GM19438 (cell line): ENCODE measurements at regions not wholly inside any gene's neighbourhood (a gene's known extent, or its start where the extent isn't known, plus 50 kb on each side); places are given as distances from the start of the nearest gene placed in this dataset.

ENCODE experiments used
- ATAC-seq: cut with Tn5 transposase; IDR thresholded peaks from one replicate; pipeline ENCODE4 v1.9.1; 2021; ENCODE audit warnings: low read depth; ENCODE audit not compliant: unreplicated experiment

DNA sequence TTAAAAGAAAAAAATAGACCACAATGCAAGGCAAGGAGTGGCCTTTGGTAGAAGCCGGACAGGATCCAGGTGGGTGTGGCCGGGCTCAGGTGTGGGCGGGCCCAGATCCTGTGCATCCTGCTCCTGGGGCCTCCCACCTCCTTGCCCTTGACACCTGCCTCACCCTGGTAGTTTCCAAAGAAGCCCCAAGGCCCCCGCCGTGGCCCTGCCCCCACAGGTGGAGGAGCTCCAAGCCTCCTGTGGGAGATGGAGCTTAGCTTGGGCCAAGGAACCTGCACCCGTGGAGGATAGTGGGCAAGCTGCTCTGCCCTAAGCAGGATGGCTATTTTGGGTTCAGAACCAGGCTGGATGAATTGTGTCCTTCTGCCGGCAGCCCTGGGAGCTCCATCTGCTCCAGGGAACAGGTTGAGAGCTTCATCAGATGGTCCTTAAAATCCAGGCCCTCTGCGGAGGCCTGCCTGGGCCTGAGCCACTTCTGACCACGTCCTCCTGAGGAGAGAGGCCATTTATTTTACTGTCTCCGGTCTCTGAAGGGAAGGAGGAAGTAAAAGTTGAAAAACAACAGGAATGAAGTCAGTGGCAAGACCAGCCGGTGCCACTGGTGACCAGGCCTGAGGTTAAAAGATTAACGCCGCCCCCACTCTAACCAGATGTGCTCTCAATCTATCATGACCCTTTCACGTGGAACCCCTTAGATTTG is 53.9 kb upstream of the KLF13 start:
- ATAC-seq, result no peak

DNA sequence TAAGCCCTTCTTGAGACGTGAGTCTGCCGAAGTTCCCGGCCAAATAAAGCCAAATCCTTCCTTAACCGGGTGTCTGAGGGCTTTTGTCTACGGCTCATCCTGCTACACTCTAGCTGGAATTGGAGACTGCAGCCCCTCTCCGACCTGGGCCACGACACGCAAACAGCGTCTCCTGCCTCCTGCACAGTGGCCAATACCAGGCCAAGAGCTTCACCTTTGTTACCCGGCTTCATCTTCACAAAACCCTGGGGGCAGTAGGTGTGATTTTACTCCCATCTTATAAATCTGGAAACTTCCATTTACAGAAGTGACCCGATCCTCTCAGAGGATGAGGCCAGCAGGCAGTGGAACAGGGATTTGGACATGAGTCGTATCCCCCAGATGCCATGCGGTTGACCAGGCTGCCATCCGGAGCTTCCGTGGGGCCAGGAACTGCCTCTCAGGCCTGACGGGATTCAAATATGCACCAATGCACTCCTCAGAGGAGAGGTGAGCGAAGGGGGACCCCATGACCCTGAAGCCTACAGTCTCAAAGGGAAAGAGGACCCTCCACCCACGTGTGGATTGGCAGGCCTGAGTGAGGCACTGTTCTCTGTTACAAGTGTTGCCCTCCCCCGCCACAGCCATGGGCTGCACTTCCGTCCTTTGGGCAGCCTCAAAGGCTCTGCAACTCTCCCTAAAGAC is 53.2 kb upstream of the KLF13 start:
- no peak for ATAC-seq

DNA sequence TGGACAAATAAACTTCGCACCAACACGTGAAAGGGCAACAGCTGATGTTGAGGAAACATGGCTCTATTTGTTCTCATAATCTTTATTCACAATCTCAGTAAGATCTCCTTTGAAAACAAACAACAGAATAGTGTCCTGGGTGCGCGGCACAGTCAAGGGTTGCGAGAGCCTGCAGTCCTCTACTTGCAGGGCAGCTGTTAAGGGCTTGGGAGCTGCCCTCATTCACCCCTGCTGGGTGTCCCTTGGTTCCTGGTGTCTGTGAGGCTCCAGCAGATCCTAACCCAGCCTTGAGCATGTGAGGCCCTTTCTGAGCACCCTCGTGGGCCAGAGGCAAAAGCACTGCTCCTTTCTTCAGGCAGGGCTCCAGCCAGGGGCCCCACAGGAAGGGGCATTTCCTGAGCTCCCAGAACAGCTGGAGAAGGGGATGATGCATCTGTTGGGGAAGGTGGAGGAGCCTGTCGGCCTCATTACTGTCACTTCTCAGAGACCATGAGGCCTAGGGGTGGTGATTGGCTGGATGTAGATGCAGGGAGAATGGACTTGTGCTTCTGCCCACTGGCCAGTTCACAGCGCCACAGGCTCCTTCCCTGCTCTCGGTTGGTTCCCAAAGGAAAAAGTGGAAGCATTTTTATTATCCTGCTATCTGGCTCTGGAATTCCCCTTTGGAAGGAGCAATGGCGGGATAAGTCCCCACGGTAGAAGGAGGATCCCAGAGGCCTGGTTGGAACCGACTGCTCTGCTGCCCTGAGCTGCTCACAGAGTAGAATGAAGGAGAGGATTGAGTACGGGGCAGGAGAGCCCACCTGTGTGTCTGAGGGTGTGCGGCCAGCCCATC is 51.9 kb upstream of the KLF13 start:
- ATAC-seq, result no peak

DNA sequence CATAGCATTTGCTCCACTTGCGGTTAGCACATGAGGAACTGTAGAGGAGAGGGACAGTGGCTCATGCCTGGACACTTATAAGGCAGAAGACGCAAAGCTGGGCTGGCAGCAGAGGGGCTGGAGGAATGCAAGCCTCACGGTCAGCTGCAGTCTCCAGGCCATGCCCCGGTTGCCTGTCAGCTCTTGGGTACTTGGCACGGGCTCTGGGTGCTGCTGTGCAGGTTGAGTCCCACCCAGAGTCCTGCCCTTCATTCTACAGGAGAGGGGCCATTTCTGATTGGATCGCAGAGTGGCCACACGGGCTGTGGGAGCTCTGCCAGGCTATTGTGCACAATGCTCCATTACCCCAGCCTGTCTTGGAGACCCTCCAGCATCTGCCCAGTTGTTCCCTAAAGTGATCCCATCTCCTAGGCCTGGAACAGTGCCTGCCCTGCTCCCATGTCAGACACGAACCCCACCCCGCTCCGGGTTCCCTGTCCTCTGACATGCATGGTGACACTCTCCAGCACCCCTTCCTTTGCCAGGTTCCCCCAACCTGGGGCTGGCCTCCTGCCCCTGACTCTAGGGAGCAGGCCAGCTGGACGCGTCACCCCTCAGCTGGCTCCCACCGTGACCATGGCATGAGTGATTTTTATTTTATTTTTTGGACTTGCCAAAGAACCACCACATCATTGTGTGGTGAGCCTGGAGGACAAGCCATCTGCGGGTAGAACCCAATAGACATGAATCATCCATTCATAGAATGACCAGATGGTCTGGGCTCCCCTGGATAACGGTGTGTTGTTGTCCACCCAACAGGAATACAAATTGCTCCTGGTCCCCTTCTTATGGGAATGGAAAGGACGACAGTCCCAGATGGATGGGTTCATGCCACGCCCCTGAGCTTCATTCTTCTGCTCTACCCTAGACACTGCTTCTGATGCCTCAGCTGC is 51.0 kb upstream of the KLF13 start:
- ATAC-seq, result no peak

DNA sequence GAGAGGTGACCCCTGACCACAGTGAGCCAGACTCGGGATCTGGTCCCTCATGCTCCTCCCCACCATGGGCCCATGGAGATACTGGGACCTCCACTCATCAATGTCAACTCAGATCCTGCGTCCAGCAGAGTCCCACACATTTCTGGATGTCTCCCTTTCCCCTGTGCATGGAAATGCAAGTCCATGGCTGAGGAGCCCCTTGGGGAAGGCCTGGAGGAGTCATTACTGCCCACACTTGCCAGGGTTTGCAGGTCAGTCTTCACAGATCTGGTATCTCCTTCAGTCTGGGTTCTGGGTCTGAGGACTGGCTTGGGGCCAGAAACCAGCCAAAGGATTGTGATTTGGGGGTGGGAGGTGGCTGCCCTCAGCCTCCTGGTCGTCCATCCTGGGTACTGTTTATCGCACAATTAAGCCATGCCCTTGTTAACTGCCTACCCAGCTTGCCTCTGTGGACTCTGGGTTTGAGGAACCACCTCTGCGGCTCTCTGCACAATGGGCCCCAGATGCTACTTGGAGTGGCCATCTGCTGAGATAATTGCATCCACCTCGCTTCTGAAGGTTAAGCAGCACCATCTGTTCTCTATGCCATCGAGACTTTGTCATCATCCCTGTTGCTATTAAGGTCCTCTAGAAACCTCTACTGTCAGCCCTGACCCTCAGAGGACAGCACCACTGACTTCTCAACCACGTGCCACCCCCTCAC is 49.9 kb upstream of the KLF13 start:
- ATAC-seq, result no peak
